ENCODE measurements at regions not wholly inside any gene's neighbourhood (a gene's known extent, or its start where the extent isn't known, plus 50 kb on each side); places are given as distances from the start of the nearest gene placed in this dataset.
A peak's percentile ranks its signal among the peaks of the same experiment; 100 is the strongest.

- DNase-seq (ENCODE audit: low spot score) = no peak
- no peak overlapping the region for H3K27ac Mint-ChIP-seq (ENCODE audit: unreplicated experiment)
Measured at GRCh38 chr3:65186268-65186667, 498.5 kb upstream of the ADAMTS9 start.

GRCh38 chr3:65182682-65183081, 494.9 kb upstream of the ADAMTS9 start:
- H3K4me3 Mint-ChIP-seq (ENCODE audit: unreplicated experiment) = no peak overlapping the region
- H3K27me3 Mint-ChIP-seq (ENCODE audit: low read depth) = peaks cover 3% of the 10 kb centered on the region
- no peaks in the 10 kb centered on the region for H3K9me3 Mint-ChIP-seq (ENCODE audit: low read depth)
- H3K36me3 Mint-ChIP-seq (ENCODE audit: low read depth) = no peaks in the 10 kb centered on the region
- peaks cover 22% of the 10 kb centered on the region for H3K4me1 Mint-ChIP-seq (ENCODE audit: low read depth)
- H3K27ac Mint-ChIP-seq (ENCODE audit: unreplicated experiment) = no peak overlapping the region
- no peak for DNase-seq (ENCODE audit: low spot score)
- no peak for TF ChIP-seq CTCF (IDR thresholded peaks at IDR 0.05)

More at GRCh38 chr3:65186268-65186667, 498.5 kb upstream of the ADAMTS9 start:
- Mint-ChIP-seq H3K9me3 (ENCODE audit: low read depth) (no peaks in the 10 kb centered on the region), H3K36me3 (ENCODE audit: low read depth) (no peaks in the 10 kb centered on the region), H3K4me1 (ENCODE audit: low read depth) (peaks cover 8% of the 10 kb centered on the region), H3K27me3 (ENCODE audit: low read depth) (peaks cover 7% of the 10 kb centered on the region), H3K4me3 (ENCODE audit: unreplicated experiment) (no peak overlapping the region)
- no peak for TF ChIP-seq CTCF (IDR thresholded peaks at IDR 0.05)

GRCh38 chr3:65182085-65182484, 494.3 kb upstream of the ADAMTS9 start:
- no peaks in the 10 kb centered on the region for H3K36me3 Mint-ChIP-seq (ENCODE audit: low read depth)
- peaks cover 3% of the 10 kb centered on the region for H3K27me3 Mint-ChIP-seq (ENCODE audit: low read depth)
- H3K27ac Mint-ChIP-seq (ENCODE audit: unreplicated experiment) = no peak overlapping the region
- peaks cover 24% of the 10 kb centered on the region for H3K4me1 Mint-ChIP-seq (ENCODE audit: low read depth)
- DNase-seq (ENCODE audit: low spot score) = no peak
- no peak for TF ChIP-seq CTCF (IDR thresholded peaks at IDR 0.05)
- no peak overlapping the region for H3K4me3 Mint-ChIP-seq (ENCODE audit: unreplicated experiment)
- H3K9me3 Mint-ChIP-seq (ENCODE audit: low read depth) = no peaks in the 10 kb centered on the region

GRCh38 chr3:65181391-65181871, 493.6 kb upstream of the ADAMTS9 start:
- no peak for TF ChIP-seq CTCF (IDR thresholded peaks at IDR 0.05)
- peaks cover 3% of the 10 kb centered on the region for H3K27me3 Mint-ChIP-seq (ENCODE audit: low read depth)
- no peaks in the 10 kb centered on the region for H3K9me3 Mint-ChIP-seq (ENCODE audit: low read depth)
- H3K4me1 Mint-ChIP-seq (ENCODE audit: low read depth) = peaks cover 24% of the 10 kb centered on the region
- H3K27ac Mint-ChIP-seq (ENCODE audit: unreplicated experiment) = peak overlapping the region; percentile 57
- DNase-seq (ENCODE audit: low spot score) = no peak
- no peaks in the 10 kb centered on the region for H3K36me3 Mint-ChIP-seq (ENCODE audit: low read depth)
- H3K4me3 Mint-ChIP-seq (ENCODE audit: unreplicated experiment) = no peak overlapping the region

GRCh38 chr3:65178703-65179102, 490.9 kb upstream of the ADAMTS9 start:
- peak overlapping the region; percentile 45 for H3K27ac Mint-ChIP-seq (ENCODE audit: unreplicated experiment)
- DNase-seq (ENCODE audit: low spot score) = no peak
- H3K27me3 Mint-ChIP-seq (ENCODE audit: low read depth) = no peaks in the 10 kb centered on the region
- H3K36me3 Mint-ChIP-seq (ENCODE audit: low read depth) = no peaks in the 10 kb centered on the region
- no peaks in the 10 kb centered on the region for H3K9me3 Mint-ChIP-seq (ENCODE audit: low read depth)
- peaks cover 24% of the 10 kb centered on the region for H3K4me1 Mint-ChIP-seq (ENCODE audit: low read depth)
- no peak for TF ChIP-seq CTCF (IDR thresholded peaks at IDR 0.05)
- no peak overlapping the region for H3K4me3 Mint-ChIP-seq (ENCODE audit: unreplicated experiment)
